Body of pancreas (tissue), 4 donors: ENCODE measurements at regions not wholly inside any gene's neighbourhood (a gene's known extent, or its start where the extent isn't known, plus 50 kb on each side); places are given as distances from the start of the nearest gene placed in this dataset.

Experiments
- ATAC-seq: fragments of 150-250 bp; one replicate; pipeline ENCODE4 v1.9.1; 2016
- DNase-seq, 4 donors: peaks; one replicate each; pipeline ENCODE4 v3.0.0-alpha.2; 2019
- H3K27ac ChIP-seq, 4 donors: fragments of 200-600 bp; sonication (generic); 1 replicate in 3 of 4; 2 replicates in 1 of 4; pipeline versions ENCODE4 v1.5.1 to v1.6.1; 2016 to 2019; ENCODE audit warnings: mild to moderate bottlenecking in 1 of 4, mixed read lengths in 1 of 4, moderate library complexity in 1 of 4
- H3K27me3 ChIP-seq, 2 donors: fragments of 200-600 bp; sonication (generic); one replicate each; pipeline ENCODE4 v1.6.0; 2016; ENCODE audit warnings: mild to moderate bottlenecking in 1 of 2
- H3K36me3 ChIP-seq, 2 donors: fragments of 200-600 bp; sonication (generic); replicated peaks in 1 of 2; 2 replicates each; pipeline ENCODE4 v1.5.1; 2016; ENCODE audit warnings: low read depth in 2 of 2; ENCODE audit not compliant: insufficient read depth in 1 of 2
- H3K4me1 ChIP-seq: fragments of 200-600 bp; sonication (generic); one replicate; pipeline ENCODE4 v1.6.0; 2016
- H3K4me3 ChIP-seq, 2 donors: fragments of 200-600 bp; sonication (generic); 1 replicate in 1 of 2; 2 replicates in 1 of 2; pipeline ENCODE4 v1.5.1; 2016 to 2019
- H3K9me3 ChIP-seq, 3 donors: fragments of 200-600 bp; sonication (generic); 1 replicate in 2 of 3; 2 replicates in 1 of 3; pipeline ENCODE4 v1.5.1; 2016
- CTCF ChIP-seq, 7 experiments: fragments of 450-650 bp in 4 of 7; fragments of 200-600 bp in 3 of 7; sonication (generic) in 3 of 7; IDR thresholded peaks; one replicate each; pipeline ENCODE4 v1.5.1; 2016 to 2019; ENCODE audit warnings: antibody characterized with exemption in 7 of 7
- POLR2A ChIP-seq, 3 donors: fragments of 450-650 bp; IDR thresholded peaks; one replicate each; pipeline ENCODE4 v1.6.1; 2016; ENCODE audit warnings: antibody characterized with exemption in 3 of 3, mild to moderate bottlenecking in 2 of 3
- WGBS, 2 donors: methylation state at CpG; one replicate each; pipeline ENCODE4 v1.1.5; 2017; 5-methylcytosine and 5-hydroxymethylcytosine counted together
- intact Hi-C: fragments of 100-400 bp; cut with DNase I; formaldehyde crosslinking; loops from one replicate; pipeline ENCODE4 v1.15.1; 2023

- Histone ChIP-seq H3K36me3 (no peaks in the 10 kb centered on the region), H3K9me3 (no peaks in the 10 kb centered on the region), H3K27ac (no peak overlapping the region), H3K27me3 (no peaks in the 10 kb centered on the region), H3K4me1 (no peaks in the 10 kb centered on the region), H3K4me3 (no peak overlapping the region)
- TF ChIP-seq CTCF (IDR thresholded peaks at IDR 0.05) (no peak), POLR2A (IDR thresholded peaks at IDR 0.05) (no peak)
- intact Hi-C loops = no loop called here
- WGBS, 2 donors = 93 to 98% methylated on average over 2 of the region's 2 CpGs
- ATAC-seq (no peak), DNase-seq (no peak)
Measured at GRCh38 chr12:19659086-19659485, 219.8 kb downstream of the AEBP2 start.

- intact Hi-C loops = no loop called here
- Histone ChIP-seq H3K4me3 (no peak overlapping the region), H3K27me3 (no peaks in the 10 kb centered on the region), H3K4me1 (no peaks in the 10 kb centered on the region), H3K27ac (no peak overlapping the region), H3K9me3 (no peaks in the 10 kb centered on the region), H3K36me3 (no peaks in the 10 kb centered on the region)
- ATAC-seq (no peak), DNase-seq (no peak)
- TF ChIP-seq POLR2A (IDR thresholded peaks at IDR 0.05) (no peak), CTCF (IDR thresholded peaks at IDR 0.05) (no peak)
- whole genome bisulfite sequencing, 2 donors = 87 to 97% methylated on average over 2 of the region's 2 CpGs
Measured at GRCh38 chr12:19659501-19659900, 220.2 kb downstream of the AEBP2 start.

GRCh38 chr12:19665121-19665900 lies 226.0 kb downstream of the AEBP2 start:
- 60 to 88% methylated on average over 1 of the region's 1 CpG for WGBS, 2 donors
- intact Hi-C loops = no loop called here
- DNase-seq = no peak
- TF ChIP-seq POLR2A (IDR thresholded peaks at IDR 0.05) (no peak), CTCF (IDR thresholded peaks at IDR 0.05) (no peak)
- ATAC-seq = no peak
- Histone ChIP-seq H3K9me3 (no peaks in the 10 kb centered on the region), H3K4me3 (no peak overlapping the region), H3K27ac (no peak overlapping the region), H3K4me1 (no peaks in the 10 kb centered on the region), H3K36me3 (no peaks in the 10 kb centered on the region), H3K27me3 (no peaks in the 10 kb centered on the region)

GRCh38 chr12:19666070-19666469 lies 226.8 kb downstream of the AEBP2 start:
- Histone ChIP-seq H3K4me1 (no peaks in the 10 kb centered on the region), H3K27ac (no peak overlapping the region), H3K9me3 (no peaks in the 10 kb centered on the region), H3K27me3 (no peaks in the 10 kb centered on the region), H3K36me3 (no peaks in the 10 kb centered on the region), H3K4me3 (no peak overlapping the region)
- ATAC-seq = no peak
- TF ChIP-seq POLR2A (IDR thresholded peaks at IDR 0.05) = no peak
- no peak for TF ChIP-seq CTCF (IDR thresholded peaks at IDR 0.05)
- DNase-seq = no peak
- intact Hi-C loops = no loop called here

GRCh38 chr12:19669793-19670192 lies 230.5 kb downstream of the AEBP2 start:
- H3K9me3 ChIP-seq = no peaks in the 10 kb centered on the region
- intact Hi-C loops = no loop called here
- no peak for ATAC-seq
- 85 to 88% methylated on average over 1 of the region's 1 CpG for WGBS, 2 donors
- no peaks in the 10 kb centered on the region for H3K4me1 ChIP-seq
- no peaks in the 10 kb centered on the region for H3K27me3 ChIP-seq
- H3K27ac ChIP-seq = no peak overlapping the region
- no peaks in the 10 kb centered on the region for H3K36me3 ChIP-seq
- TF ChIP-seq CTCF (IDR thresholded peaks at IDR 0.05) = no peak
- no peak for TF ChIP-seq POLR2A (IDR thresholded peaks at IDR 0.05)
- no peak for DNase-seq
- no peak overlapping the region for H3K4me3 ChIP-seq
